ENCODE measurements at regions not wholly inside any gene's neighbourhood (a gene's known extent, or its start where the extent isn't known, plus 50 kb on each side); places are given as distances from the start of the nearest gene placed in this dataset.

GRCh38 chr6:164072240-164072666, 657.7 kb downstream of the QKI start:
- H3K36me3 Mint-ChIP-seq (ENCODE audit: insufficient read depth in 1 of 3, low read depth in 3 of 3), result peaks cover 0 to 3% (median 0%) of the 10 kb centered on the region in 3 experiments; a peak in 2 of 7 replicates
- no peaks in the 10 kb centered on the region; the same call in 1 of the 2 replicates for H3K27me3 Mint-ChIP-seq (ENCODE audit: low read depth)
- Histone ChIP-seq H2AK5ac (ENCODE audit: insufficient read length, low read length) (no peak overlapping the region), H3K27ac (ENCODE audit: insufficient read length, low read depth, low read length) (no peak overlapping the region), H3K18ac (ENCODE audit: insufficient read length, low read depth, low read length) (no peak overlapping the region), H3K23ac (ENCODE audit: insufficient read length, low read depth, low read length) (no peak overlapping the region), H4K91ac (ENCODE audit: insufficient read length, low read depth, low read length) (no peak overlapping the region), H2BK5ac (ENCODE audit: insufficient read length, low read length) (no peak overlapping the region), H3K79me2 (ENCODE audit: insufficient read depth, low read length) (no peaks in the 10 kb centered on the region), H4K20me1 (ENCODE audit: control insufficient read depth, insufficient read depth, insufficient read length) (no peaks in the 10 kb centered on the region), H2BK120ac (ENCODE audit: low read depth, low read length, poor library complexity, severe bottlenecking) (no peak overlapping the region), H2BK15ac (ENCODE audit: low read depth, low read length) (no peak overlapping the region), H3T11ph (ENCODE audit: low read length) (no peak overlapping the region), H2BK12ac (ENCODE audit: insufficient read length, low read depth, low read length) (no peak overlapping the region), H2BK20ac (ENCODE audit: low read depth, low read length, poor library complexity, severe bottlenecking) (no peak overlapping the region), H3K79me1 (ENCODE audit: insufficient read depth, low read depth, low read length, poor library complexity, severe bottlenecking) (no peaks in the 10 kb centered on the region), H2AFZ (ENCODE audit: low read length) (no peak overlapping the region), H4K5ac (ENCODE audit: insufficient read length, low read depth, low read length) (no peak overlapping the region), H3K23me2 (ENCODE audit: insufficient read length, low read depth, low read length, poor library complexity, severe bottlenecking) (no peaks in the 10 kb centered on the region), H3K27me3 (ENCODE audit: insufficient read depth, low read length) (no peaks in the 10 kb centered on the region), H3K9me3 (ENCODE audit: control insufficient read depth, low read depth, low read length) (no peaks in the 10 kb centered on the region), H3K4me2 (ENCODE audit: insufficient read depth, insufficient read length, low read length) (no peak overlapping the region), H3K4me1 (ENCODE audit: insufficient read depth, low read length) (no peaks in the 10 kb centered on the region; the same call in 1 of the 2 replicates), H3K14ac (ENCODE audit: insufficient read depth, low read length) (no peak overlapping the region), H3K56ac (ENCODE audit: insufficient read length, low read depth, low read length) (no peak overlapping the region), H4K8ac (replicated peaks; ENCODE audit: insufficient read length, low read depth, low read length) (no peak overlapping the region), H3K9ac (ENCODE audit: extremely low read depth, insufficient read length, low read length) (no peak overlapping the region), H3K4ac (ENCODE audit: low read depth, low read length) (no peak overlapping the region)
- TF ChIP-seq, protein P1, sequence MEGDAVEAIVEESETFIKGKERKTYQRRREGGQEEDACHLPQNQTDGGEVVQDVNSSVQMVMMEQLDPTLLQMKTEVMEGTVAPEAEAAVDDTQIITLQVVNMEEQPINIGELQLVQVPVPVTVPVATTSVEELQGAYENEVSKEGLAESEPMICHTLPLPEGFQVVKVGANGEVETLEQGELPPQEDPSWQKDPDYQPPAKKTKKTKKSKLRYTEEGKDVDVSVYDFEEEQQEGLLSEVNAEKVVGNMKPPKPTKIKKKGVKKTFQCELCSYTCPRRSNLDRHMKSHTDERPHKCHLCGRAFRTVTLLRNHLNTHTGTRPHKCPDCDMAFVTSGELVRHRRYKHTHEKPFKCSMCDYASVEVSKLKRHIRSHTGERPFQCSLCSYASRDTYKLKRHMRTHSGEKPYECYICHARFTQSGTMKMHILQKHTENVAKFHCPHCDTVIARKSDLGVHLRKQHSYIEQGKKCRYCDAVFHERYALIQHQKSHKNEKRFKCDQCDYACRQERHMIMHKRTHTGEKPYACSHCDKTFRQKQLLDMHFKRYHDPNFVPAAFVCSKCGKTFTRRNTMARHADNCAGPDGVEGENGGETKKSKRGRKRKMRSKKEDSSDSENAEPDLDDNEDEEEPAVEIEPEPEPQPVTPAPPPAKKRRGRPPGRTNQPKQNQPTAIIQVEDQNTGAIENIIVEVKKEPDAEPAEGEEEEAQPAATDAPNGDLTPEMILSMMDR (conservative IDR thresholded peaks at IDR 0.05), result no peak
- no peak overlapping the region for H3K4me3 Mint-ChIP-seq
- peaks cover 4 to 5% of the 10 kb centered on the region in 2 experiments for H3K4me1 Mint-ChIP-seq
- no peaks in the 10 kb centered on the region for H3K9me3 Mint-ChIP-seq
- no peak for DNase-seq
- H3K27ac Mint-ChIP-seq, result no peak overlapping the region
- WGBS (ENCODE audit: extremely low coverage, insufficient read length, low lambda C conversion rate), result no CpG with 5 or more reads among the region's 2 CpGs

All from H9 (cell line).